ENCODE measurements at regions not wholly inside any gene's neighbourhood (a gene's known extent, or its start where the extent isn't known, plus 50 kb on each side); places are given as distances from the start of the nearest gene placed in this dataset.
A peak's percentile ranks its signal among the peaks of the same experiment; 100 is the strongest.

- peak; percentile 49 for ATAC-seq
Observed at GRCh38 chr2:222993920-222994650, 57.9 kb upstream of the KCNE4 start.

GRCh38 chr2:222998459-222998858, 53.5 kb upstream of the KCNE4 start:
- DNase-seq (ENCODE audit: low spot score) (no peak), ATAC-seq (no peak)

More at GRCh38 chr2:222993920-222994650, 57.9 kb upstream of the KCNE4 start:
- DNase-seq (ENCODE audit: low spot score) = peak; percentile 46

- ATAC-seq (no peak), DNase-seq (ENCODE audit: low spot score) (no peak)
Observed at GRCh38 chr2:223000872-223001796, 50.9 kb upstream of the KCNE4 start.

GRCh38 chr2:223001797-223002175, 50.2 kb upstream of the KCNE4 start:
- DNase-seq (ENCODE audit: low spot score) = no peak
- ATAC-seq = no peak

Measured in left lobe of liver (tissue), 2 donors.